ENCODE measurements at regions not wholly inside any gene's neighbourhood (a gene's known extent, or its start where the extent isn't known, plus 50 kb on each side); places are given as distances from the start of the nearest gene placed in this dataset.
A peak's percentile ranks its signal among the peaks of the same experiment; 100 is the strongest.
"Not testable (repeated sequence)": the region's sequence is repeated elsewhere in the genome, so short reads cannot be mapped to it uniquely, and the experiment has no call there.

DNA sequence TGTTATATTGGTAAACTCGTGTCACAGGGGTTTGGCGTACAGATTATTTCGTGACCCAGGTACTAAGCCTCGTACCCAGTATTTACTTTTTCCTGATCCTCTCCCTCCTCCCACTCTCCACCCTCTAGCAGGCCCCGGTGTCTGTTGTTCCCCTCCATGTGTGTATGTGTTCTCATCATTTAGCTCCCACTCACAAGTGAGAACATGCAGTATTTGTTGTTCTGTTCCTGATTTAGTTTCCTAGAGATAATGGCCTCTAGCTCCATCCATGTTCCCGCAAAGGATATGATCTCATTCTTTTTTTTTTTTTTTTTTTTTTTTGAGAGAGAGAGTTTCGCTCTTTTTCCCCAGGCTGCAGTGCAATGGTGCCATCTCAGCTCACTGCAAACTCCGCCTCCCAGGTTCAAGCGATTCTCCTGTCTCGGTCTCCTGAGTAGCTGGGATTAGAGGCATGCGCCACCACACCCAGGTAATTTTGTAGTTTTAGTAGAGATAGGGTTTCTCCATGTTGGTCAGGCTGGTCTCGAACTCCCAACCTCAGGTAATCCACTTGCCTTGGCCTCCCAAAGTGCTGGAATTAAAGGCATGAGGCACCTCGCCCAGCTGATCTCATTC is 52.7 kb upstream of the PSAP start:
- H2AFZ ChIP-seq (ENCODE audit: low read depth, low read length) = peak overlapping the region; percentile 98
- peak overlapping the region; percentile 37 for H3K9ac ChIP-seq (replicated peaks; ENCODE audit: extremely low read depth, insufficient read depth, low read length)
- H3K27ac ChIP-seq (ENCODE audit: insufficient read depth, low read depth, low read length); H3K9me1 ChIP-seq (replicated peaks; ENCODE audit: control insufficient read depth, extremely low read depth, insufficient read depth, low read length); intact Hi-C loops (cut with micrococcal nuclease); H3K4me2 ChIP-seq (ENCODE audit: insufficient read depth, low read length); H3K27me3 ChIP-seq (ENCODE audit: control insufficient read depth in 2 of 2, insufficient read depth in 2 of 2, low read length in 2 of 2); H3K4me1 ChIP-seq (ENCODE audit: control insufficient read depth, extremely low read depth, insufficient read depth, low read length); dilution Hi-C loops (cut with MboI; ENCODE audit: extremely low pct_ligation_motif_present, low sequenced_read_pairs); H3K79me2 ChIP-seq (ENCODE audit: control insufficient read depth, insufficient read depth, low read length); BruUV-seq (replicated peaks); H4K20me1 ChIP-seq (replicated peaks; ENCODE audit: control insufficient read depth, extremely low read depth, insufficient read depth, low read length); H3K4me3 ChIP-seq (replicated peaks in 1 of 3; ENCODE audit: insufficient read depth in 1 of 3, low read depth in 1 of 3, low read length in 3 of 3); H3K36me3 ChIP-seq (ENCODE audit: control insufficient read depth in 2 of 2, extremely low read depth in 1 of 2, insufficient read depth in 2 of 2, low read length in 2 of 2); H3K9me3 ChIP-seq (replicated peaks; ENCODE audit: control insufficient read depth, insufficient read depth, low read length): not testable (repeated sequence)
- ChIA-PET CTCF (interaction anchor here (0.6 to 4.8 kb wide), 7 partner anchors 7 to 371 kb away, joined by 3 to 46 read pairs (median 7); no protein-coding TSS in a partner anchor), POLR2A (interaction anchor here (0.6 kb wide), 1 partner anchor 35 kb away, joined by 4 read pairs; no protein-coding TSS in a partner anchor)
- DNase-seq (ENCODE audit: low read depth, low spot score) (peak; percentile 28), FAIRE-seq (peak; percentile 78)
- peak; percentile 14 for TF ChIP-seq JUN (IDR thresholded peaks at IDR 0.05; ENCODE audit: borderline replicate concordance, insufficient read depth, insufficient read length, low read depth)

DNA sequence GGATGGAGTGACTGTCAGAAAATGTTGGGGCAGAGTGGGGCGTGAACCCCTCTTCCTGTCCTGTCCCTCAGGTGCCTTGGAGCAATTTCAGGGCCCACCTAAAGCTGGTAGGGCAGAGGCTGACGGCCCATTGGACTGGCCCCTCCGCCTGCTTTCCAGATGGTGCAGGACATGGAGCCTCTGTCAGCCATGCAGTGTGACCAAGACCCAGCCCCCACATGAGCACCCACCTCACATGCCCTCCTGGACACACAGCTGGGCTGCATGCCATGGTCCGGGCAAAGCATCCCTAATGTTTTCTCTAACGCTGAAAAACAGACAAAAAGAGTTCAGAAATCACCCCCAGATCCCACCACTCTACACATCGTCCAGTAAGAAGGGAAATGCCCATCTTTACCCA is 51.3 kb upstream of the PSAP start:
- ChIA-PET CTCF (interaction anchor here (4.8 kb wide), 1 partner anchor 146 kb away, joined by 46 read pairs; no protein-coding TSS in a partner anchor), POLR2A (no interaction called here)
- no peak for TF ChIP-seq POLR2A (IDR thresholded peaks at IDR 0.05; ENCODE audit: low read depth, low read length)
- no peak for TF ChIP-seq MYC (IDR thresholded peaks at IDR 0.05; ENCODE audit: low read depth, low read length)
- no peak for TF ChIP-seq FOS (IDR thresholded peaks at IDR 0.05; ENCODE audit: borderline replicate concordance, insufficient read depth, low read length)
- no peak for TF ChIP-seq GATA2 (IDR thresholded peaks at IDR 0.05; ENCODE audit: insufficient read depth, insufficient read length, low read depth, low read length)
- TF ChIP-seq, protein P1, sequence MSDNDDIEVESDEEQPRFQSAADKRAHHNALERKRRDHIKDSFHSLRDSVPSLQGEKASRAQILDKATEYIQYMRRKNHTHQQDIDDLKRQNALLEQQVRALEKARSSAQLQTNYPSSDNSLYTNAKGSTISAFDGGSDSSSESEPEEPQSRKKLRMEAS (IDR thresholded peaks at IDR 0.05; ENCODE audit: insufficient read depth, insufficient read length) = no peak
- TF ChIP-seq EZH2 (IDR thresholded peaks at IDR 0.05; ENCODE audit: borderline replicate concordance, low read depth, low read length, severe bottlenecking) = no peak
- TF ChIP-seq POLR2AphosphoS5 (IDR thresholded peaks at IDR 0.05; ENCODE audit: insufficient read depth, low read depth, low read length) = no peak
- TF ChIP-seq, protein P2, sequence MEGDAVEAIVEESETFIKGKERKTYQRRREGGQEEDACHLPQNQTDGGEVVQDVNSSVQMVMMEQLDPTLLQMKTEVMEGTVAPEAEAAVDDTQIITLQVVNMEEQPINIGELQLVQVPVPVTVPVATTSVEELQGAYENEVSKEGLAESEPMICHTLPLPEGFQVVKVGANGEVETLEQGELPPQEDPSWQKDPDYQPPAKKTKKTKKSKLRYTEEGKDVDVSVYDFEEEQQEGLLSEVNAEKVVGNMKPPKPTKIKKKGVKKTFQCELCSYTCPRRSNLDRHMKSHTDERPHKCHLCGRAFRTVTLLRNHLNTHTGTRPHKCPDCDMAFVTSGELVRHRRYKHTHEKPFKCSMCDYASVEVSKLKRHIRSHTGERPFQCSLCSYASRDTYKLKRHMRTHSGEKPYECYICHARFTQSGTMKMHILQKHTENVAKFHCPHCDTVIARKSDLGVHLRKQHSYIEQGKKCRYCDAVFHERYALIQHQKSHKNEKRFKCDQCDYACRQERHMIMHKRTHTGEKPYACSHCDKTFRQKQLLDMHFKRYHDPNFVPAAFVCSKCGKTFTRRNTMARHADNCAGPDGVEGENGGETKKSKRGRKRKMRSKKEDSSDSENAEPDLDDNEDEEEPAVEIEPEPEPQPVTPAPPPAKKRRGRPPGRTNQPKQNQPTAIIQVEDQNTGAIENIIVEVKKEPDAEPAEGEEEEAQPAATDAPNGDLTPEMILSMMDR (IDR thresholded peaks at IDR 0.05; ENCODE audit: extremely low read depth in 1 of 2, insufficient read depth in 1 of 2, low read depth in 1 of 2, low read length in 2 of 2) = no peak
- Histone ChIP-seq H3K9me3 (replicated peaks; ENCODE audit: control insufficient read depth, insufficient read depth, low read length) (no peaks in the 10 kb centered on the region), H2AFZ (ENCODE audit: low read depth, low read length) (no peak overlapping the region), H3K9me1 (replicated peaks; ENCODE audit: control insufficient read depth, extremely low read depth, insufficient read depth, low read length) (no peaks in the 10 kb centered on the region), H3K79me2 (ENCODE audit: control insufficient read depth, insufficient read depth, low read length) (no peaks in the 10 kb centered on the region), H3K4me1 (ENCODE audit: control insufficient read depth, extremely low read depth, insufficient read depth, low read length) (peaks cover 4% of the 10 kb centered on the region), H3K36me3 (ENCODE audit: control insufficient read depth in 2 of 2, extremely low read depth in 1 of 2, insufficient read depth in 2 of 2, low read length in 2 of 2) (no peaks in the 10 kb centered on the region), H3K27me3 (ENCODE audit: control insufficient read depth in 2 of 2, insufficient read depth in 2 of 2, low read length in 2 of 2) (no peaks in the 10 kb centered on the region), H4K20me1 (replicated peaks; ENCODE audit: control insufficient read depth, extremely low read depth, insufficient read depth, low read length) (no peaks in the 10 kb centered on the region), H3K4me3 (replicated peaks in 1 of 3; ENCODE audit: insufficient read depth in 1 of 3, low read depth in 1 of 3, low read length in 3 of 3) (no peak overlapping the region), H3K27ac (ENCODE audit: insufficient read depth, low read depth, low read length) (no peak overlapping the region), H3K4me2 (ENCODE audit: insufficient read depth, low read length) (no peak overlapping the region), H3K9ac (replicated peaks; ENCODE audit: extremely low read depth, insufficient read depth, low read length) (no peak overlapping the region)
- dilution Hi-C loops (cut with MboI; ENCODE audit: extremely low pct_ligation_motif_present, low sequenced_read_pairs) (no loop called here), intact Hi-C loops (cut with micrococcal nuclease) (no loop called here)
- FAIRE-seq = no peak
- no peak for DNase-seq (ENCODE audit: low read depth, low spot score)
- no TSS peak for BruUV-seq (replicated peaks)
